ENCODE measurements at regions not wholly inside any gene's neighbourhood (a gene's known extent, or its start where the extent isn't known, plus 50 kb on each side); places are given as distances from the start of the nearest gene placed in this dataset.
"Not testable (repeated sequence)": the region's sequence is repeated elsewhere in the genome, so short reads cannot be mapped to it uniquely, and the experiment has no call there.

GRCh38 chr11:87942786-87943185 lies 232.5 kb downstream of the RAB38 start:
- DNase-seq (no peak), ATAC-seq (replicated peaks) (no peak)
- Mint-ChIP-seq H3K36me3 (no peaks in the 10 kb centered on the region), H3K4me1 (no peaks in the 10 kb centered on the region), H3K27ac (no peak overlapping the region), H3K27me3 (no peaks in the 10 kb centered on the region), H3K4me3 (no peak overlapping the region), H3K9me3 (peaks cover 1 to 3% of the 10 kb centered on the region in 2 donors)

- Mint-ChIP-seq H3K4me1 (no peaks in the 10 kb centered on the region), H3K27me3 (no peaks in the 10 kb centered on the region), H3K4me3 (no peak overlapping the region), H3K27ac (no peak overlapping the region), H3K9me3 (peaks cover 0 to 5% of the 10 kb centered on the region in 2 donors), H3K36me3 (no peaks in the 10 kb centered on the region)
- no peak for DNase-seq
- ATAC-seq (replicated peaks): no peak
Measured at GRCh38 chr11:87934182-87934581, 241.1 kb downstream of the RAB38 start.

DNA sequence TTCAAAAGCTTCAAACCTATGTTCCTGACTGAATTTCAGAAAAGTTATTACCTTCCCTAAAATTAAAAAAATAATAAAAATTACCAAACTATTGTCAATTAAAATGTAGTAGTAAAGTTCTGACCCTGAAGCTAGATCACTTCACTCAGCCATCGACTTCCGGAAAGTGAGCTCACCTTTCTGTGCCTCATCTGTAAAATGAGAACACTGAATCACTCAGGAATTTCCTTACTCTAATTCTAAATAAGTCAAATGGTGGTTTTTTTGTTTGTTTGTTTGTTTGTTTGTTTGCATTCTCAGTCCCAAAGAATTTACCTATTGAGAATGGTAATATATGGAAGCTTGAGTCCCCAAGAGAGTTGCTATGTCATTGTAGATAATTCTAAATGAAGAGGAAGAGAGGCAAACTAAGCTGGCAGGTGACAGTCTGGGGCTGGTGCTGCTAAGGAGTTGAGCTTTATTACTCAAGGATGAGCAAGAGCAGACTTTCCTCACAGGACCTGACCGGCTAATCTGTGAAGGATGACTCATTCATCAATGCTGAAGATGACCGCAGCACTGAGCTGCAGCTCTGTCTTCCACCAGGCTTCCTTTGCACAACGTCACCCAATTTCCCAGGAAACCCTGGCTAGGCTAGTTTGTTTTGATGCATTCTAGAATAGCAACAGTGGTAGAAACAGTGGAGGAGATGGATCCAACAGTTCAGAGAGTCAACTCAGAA lies 248.8 kb downstream of the RAB38 start:
- no peak for ATAC-seq (replicated peaks)
- H3K27me3 Mint-ChIP-seq: no peaks in the 10 kb centered on the region
- no peaks in the 10 kb centered on the region for H3K36me3 Mint-ChIP-seq
- no peaks in the 10 kb centered on the region for H3K4me1 Mint-ChIP-seq
- DNase-seq: no peak
- no peak overlapping the region for H3K27ac Mint-ChIP-seq
- H3K9me3 Mint-ChIP-seq: peaks cover 0 to 7% of the 10 kb centered on the region in 2 donors
- no peak overlapping the region for H3K4me3 Mint-ChIP-seq

GRCh38 chr11:87924125-87924524 lies 251.1 kb downstream of the RAB38 start:
- no peaks in the 10 kb centered on the region for H3K27me3 Mint-ChIP-seq
- no peaks in the 10 kb centered on the region for H3K4me1 Mint-ChIP-seq
- DNase-seq: no peak
- peaks cover 0 to 6% of the 10 kb centered on the region in 2 donors for H3K9me3 Mint-ChIP-seq
- no peak overlapping the region for H3K4me3 Mint-ChIP-seq
- no peak overlapping the region for H3K27ac Mint-ChIP-seq
- H3K36me3 Mint-ChIP-seq: no peaks in the 10 kb centered on the region
- no peak for ATAC-seq (replicated peaks)

GRCh38 chr11:87917111-87917510 lies 258.1 kb downstream of the RAB38 start:
- ATAC-seq (replicated peaks) (no peak), DNase-seq (no peak)
- no peak overlapping the region for H3K4me3 Mint-ChIP-seq

GRCh38 chr11:87909178-87909577 lies 266.1 kb downstream of the RAB38 start:
- peaks cover 0 to 2% of the 10 kb centered on the region in 2 donors for H3K9me3 Mint-ChIP-seq
- H3K4me3 Mint-ChIP-seq: no peak overlapping the region
- no peak overlapping the region for H3K27ac Mint-ChIP-seq
- H3K4me1 Mint-ChIP-seq: no peaks in the 10 kb centered on the region
- no peaks in the 10 kb centered on the region for H3K27me3 Mint-ChIP-seq
- ATAC-seq (replicated peaks) (no peak), DNase-seq (no peak)
- H3K36me3 Mint-ChIP-seq: no peaks in the 10 kb centered on the region

More at GRCh38 chr11:87917111-87917510, 258.1 kb downstream of the RAB38 start:
- Mint-ChIP-seq H3K27me3 (no peaks in the 10 kb centered on the region), H3K36me3 (no peaks in the 10 kb centered on the region), H3K9me3 (peaks cover 0 to 7% of the 10 kb centered on the region in 2 donors), H3K4me1 (no peaks in the 10 kb centered on the region), H3K27ac (no peak overlapping the region)

DNA sequence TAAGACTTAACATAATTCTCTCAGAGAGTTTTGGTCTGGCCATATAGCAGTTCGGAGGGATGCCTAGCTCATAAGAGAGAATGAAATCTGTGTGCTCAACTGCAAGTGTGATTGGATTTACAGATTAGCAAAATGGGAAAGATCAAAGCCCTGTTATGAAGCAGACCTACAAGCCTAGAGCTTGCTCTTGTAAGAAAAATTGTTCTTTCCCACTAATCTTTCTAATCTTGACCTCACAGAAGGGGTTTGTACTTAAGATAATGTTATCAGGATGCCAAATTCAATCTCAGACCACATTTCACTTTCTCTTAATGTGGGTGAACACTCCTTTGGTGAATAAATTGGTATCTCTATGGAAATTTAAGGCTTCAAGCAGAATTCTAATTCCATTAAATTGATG lies 267.2 kb downstream of the RAB38 start:
- no peaks in the 10 kb centered on the region for H3K4me1 Mint-ChIP-seq
- no peaks in the 10 kb centered on the region for H3K36me3 Mint-ChIP-seq
- H3K9me3 Mint-ChIP-seq: no peaks in the 10 kb centered on the region
- DNase-seq: no peak
- no peak overlapping the region for H3K27ac Mint-ChIP-seq
- H3K4me3 Mint-ChIP-seq: no peak overlapping the region
- no peak for ATAC-seq (replicated peaks)
- H3K27me3 Mint-ChIP-seq: no peaks in the 10 kb centered on the region

DNA sequence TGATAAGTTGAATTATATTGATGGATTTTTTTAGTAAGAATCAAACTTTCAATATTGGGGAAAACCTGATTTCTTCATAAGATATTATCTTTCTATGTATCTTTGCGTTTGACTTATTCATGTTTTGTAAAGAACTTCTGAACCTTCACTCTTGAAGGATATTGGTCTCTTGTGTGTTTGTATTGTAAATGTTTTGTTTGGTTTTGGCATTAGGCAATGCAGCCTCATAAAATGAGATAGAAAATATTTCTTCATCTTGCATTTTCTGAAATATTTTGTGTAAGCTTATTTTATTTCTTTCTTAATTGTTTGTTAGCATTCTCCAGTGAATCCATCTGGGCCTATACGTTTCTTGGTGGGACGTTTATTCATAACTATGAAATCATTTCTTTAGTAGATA lies 271.9 kb downstream of the RAB38 start:
- Mint-ChIP-seq H3K27me3 (no peaks in the 10 kb centered on the region), H3K4me1 (no peaks in the 10 kb centered on the region), H3K9me3 (peaks cover 0 to 1% of the 10 kb centered on the region in 2 donors), H3K36me3 (no peaks in the 10 kb centered on the region), H3K4me3 (no peak overlapping the region), H3K27ac (no peak overlapping the region)
- ATAC-seq (replicated peaks) (no peak), DNase-seq (no peak)

DNA sequence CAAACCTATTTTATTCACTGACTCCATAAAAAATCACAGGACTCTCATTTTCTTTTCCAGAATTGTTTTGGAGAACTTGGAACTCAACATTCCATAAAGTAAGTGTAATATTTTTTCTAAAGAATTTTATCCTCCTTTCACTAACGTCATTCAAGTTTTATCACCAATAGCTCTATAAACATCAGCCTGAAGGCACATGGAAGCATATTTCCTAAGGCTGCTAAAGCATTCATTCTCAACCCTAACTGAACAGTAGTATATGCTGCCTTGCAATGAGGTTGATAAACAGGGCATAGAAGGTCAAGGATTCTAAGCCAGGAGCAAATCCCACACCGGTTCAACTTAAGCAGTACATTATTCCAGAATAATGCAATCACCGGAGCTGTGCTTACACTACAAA lies 273.9 kb downstream of the RAB38 start:
- DNase-seq: no peak
- no peaks in the 10 kb centered on the region for H3K27me3 Mint-ChIP-seq

DNA sequence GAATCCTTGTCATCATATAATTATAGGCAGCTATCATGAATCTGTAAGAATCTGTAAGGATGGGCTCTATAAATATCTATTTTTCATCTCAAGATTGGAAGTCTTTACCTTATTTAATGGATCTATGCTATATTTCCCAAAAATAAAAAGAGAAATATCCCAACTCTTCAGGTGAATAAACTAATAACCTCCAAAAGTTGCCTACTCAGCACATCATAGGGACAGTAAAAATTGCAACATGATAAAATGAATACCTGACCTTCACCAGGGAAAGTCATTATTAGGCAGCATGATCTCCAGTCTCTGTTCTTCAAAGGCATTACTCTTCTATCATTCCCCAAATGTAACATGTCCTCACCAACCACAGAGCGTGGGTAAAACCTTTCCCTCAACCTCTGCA lies 277.3 kb downstream of the RAB38 start:
- no peaks in the 10 kb centered on the region for H3K4me1 Mint-ChIP-seq
- H3K9me3 Mint-ChIP-seq: peaks cover 0 to 1% of the 10 kb centered on the region in 2 donors
- no peak overlapping the region for H3K27ac Mint-ChIP-seq
- H3K27me3 Mint-ChIP-seq: no peaks in the 10 kb centered on the region
- H3K4me3 Mint-ChIP-seq: no peak overlapping the region
- ATAC-seq (replicated peaks) (no peak), DNase-seq (no peak)
- no peaks in the 10 kb centered on the region for H3K36me3 Mint-ChIP-seq

More for the DNA sequence above, 273.9 kb downstream of the RAB38 start:
- H3K4me1 Mint-ChIP-seq: no peaks in the 10 kb centered on the region
- no peak overlapping the region for H3K4me3 Mint-ChIP-seq
- H3K9me3 Mint-ChIP-seq: peaks cover 0 to 1% of the 10 kb centered on the region in 2 donors
- ATAC-seq (replicated peaks): no peak
- no peak overlapping the region for H3K27ac Mint-ChIP-seq
- H3K36me3 Mint-ChIP-seq: no peaks in the 10 kb centered on the region

DNA sequence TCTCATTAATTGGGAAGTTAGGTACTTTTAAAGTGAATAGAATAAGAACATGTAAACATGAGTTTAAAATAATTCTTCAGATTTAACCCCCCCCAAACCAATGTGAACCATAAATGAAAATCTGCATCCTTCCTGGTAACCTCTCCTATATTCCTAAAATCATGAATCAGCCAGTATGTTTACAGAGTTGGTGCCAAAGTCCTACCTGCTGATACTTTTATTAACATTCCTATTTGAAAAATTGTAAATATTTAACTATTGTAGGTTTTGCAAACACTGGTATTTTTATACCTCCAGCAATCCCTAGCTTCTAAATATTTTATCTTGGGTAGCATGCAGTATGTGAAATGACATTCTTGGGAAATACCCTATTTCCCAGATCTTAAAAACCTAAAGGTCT lies 278.2 kb downstream of the RAB38 start:
- Mint-ChIP-seq H3K4me1 (no peaks in the 10 kb centered on the region), H3K27me3 (no peaks in the 10 kb centered on the region), H3K9me3 (peaks cover 0 to 1% of the 10 kb centered on the region in 2 donors), H3K27ac (no peak overlapping the region), H3K4me3 (no peak overlapping the region), H3K36me3 (no peaks in the 10 kb centered on the region)
- ATAC-seq (replicated peaks): no peak
- no peak for DNase-seq

- Mint-ChIP-seq H3K27me3 (no peaks in the 10 kb centered on the region), H3K9me3 (no peaks in the 10 kb centered on the region), H3K27ac (no peak overlapping the region), H3K36me3 (no peaks in the 10 kb centered on the region), H3K4me3 (no peak overlapping the region), H3K4me1 (no peaks in the 10 kb centered on the region)
- no peak for ATAC-seq (replicated peaks)
- no peak for DNase-seq
Measured at GRCh38 chr11:87894961-87895360, 280.3 kb downstream of the RAB38 start.

GRCh38 chr11:87892291-87892690 lies 283.0 kb downstream of the RAB38 start:
- Mint-ChIP-seq H3K4me1 (no peaks in the 10 kb centered on the region), H3K27ac (no peak overlapping the region), H3K9me3 (no peaks in the 10 kb centered on the region), H3K36me3 (no peaks in the 10 kb centered on the region), H3K27me3 (no peaks in the 10 kb centered on the region), H3K4me3 (no peak overlapping the region)
- DNase-seq (no peak), ATAC-seq (replicated peaks) (no peak)

DNA sequence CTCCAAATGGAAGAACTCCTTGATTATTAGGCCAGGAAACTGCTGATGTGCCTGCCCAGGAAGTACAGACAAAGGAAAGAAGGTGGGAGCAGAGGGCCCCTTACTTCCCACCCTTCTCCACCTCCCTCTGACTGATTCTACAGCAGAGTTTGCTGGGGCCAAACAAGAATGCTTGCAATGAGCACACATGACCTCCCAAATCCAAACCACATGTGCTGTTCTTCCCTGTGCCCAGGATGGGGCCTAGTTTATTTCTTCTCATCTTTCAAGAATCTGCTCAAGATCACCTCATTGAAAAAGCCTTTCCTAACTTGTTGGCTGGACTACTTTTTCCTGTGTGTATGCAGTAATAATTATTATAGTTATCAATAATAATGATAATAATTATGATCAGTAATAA lies 286.1 kb downstream of the RAB38 start:
- Mint-ChIP-seq H3K27me3 (no peaks in the 10 kb centered on the region), H3K4me1 (no peaks in the 10 kb centered on the region), H3K4me3 (no peak overlapping the region), H3K27ac (no peak overlapping the region), H3K9me3 (no peaks in the 10 kb centered on the region), H3K36me3 (no peaks in the 10 kb centered on the region)
- ATAC-seq (replicated peaks) (no peak), DNase-seq (no peak)

- not testable (repeated sequence) for H3K4me1 Mint-ChIP-seq; ATAC-seq (replicated peaks); DNase-seq; H3K27me3 Mint-ChIP-seq; H3K36me3 Mint-ChIP-seq; H3K9me3 Mint-ChIP-seq; H3K4me3 Mint-ChIP-seq; H3K27ac Mint-ChIP-seq
Measured at GRCh38 chr11:87885084-87885483, 290.2 kb downstream of the RAB38 start.

- Mint-ChIP-seq H3K4me1 (no peaks in the 10 kb centered on the region), H3K27ac (no peak overlapping the region), H3K4me3 (no peak overlapping the region), H3K27me3 (no peaks in the 10 kb centered on the region), H3K9me3 (no peaks in the 10 kb centered on the region), H3K36me3 (no peaks in the 10 kb centered on the region)
- DNase-seq (no peak), ATAC-seq (replicated peaks) (no peak)
Measured at GRCh38 chr11:87879118-87879517, 296.1 kb downstream of the RAB38 start.

All from stimulated activated naive B cell treated with anti-CD40 and anti-IgM and Interleukin-4, amounts not matched to agents 10 μg/mL and 1 μg/mL and 100 μg/mL, for 72 hours (primary cell).